A549 (cell line): ENCODE measurements at regions not wholly inside any gene's neighbourhood (a gene's known extent, or its start where the extent isn't known, plus 50 kb on each side); places are given as distances from the start of the nearest gene placed in this dataset.
A peak's percentile ranks its signal among the peaks of the same experiment; 100 is the strongest.

ENCODE experiments used
- ATAC-seq, 2 experiments: fragments of 200-7000 bp in 1 of 2; fragments of >200 bp in 1 of 2; cut with Nextera tagmentation in 1 of 2; cut with Tn5 transposase in 1 of 2; 3 replicates each; pipeline versions ENCODE4 v1.8.0 to v1.9.1; 2018 to 2020; ENCODE audit warnings: mild to moderate bottlenecking in 1 of 2, moderate library complexity in 1 of 2
- CTCF ChIA-PET: fragments of 300-600 bp; sonication (Branson Sonifier 250); formaldehyde crosslinking; extraction: SDS; loops from one replicate; lab custom pipeline; 2021; ENCODE audit warnings: antibody characterized with exemption, inconsistent platforms; lab: Yijun Ruan, JAX
- POLR2A ChIA-PET: fragments of 350-600 bp; formaldehyde crosslinking; extraction: SDS; loops from one replicate; lab custom pipeline; 2021; ENCODE audit warnings: antibody characterized with exemption, inconsistent platforms; lab: Yijun Ruan, JAX
- DNase-seq, 2 experiments: peaks; one replicate each; pipeline versions ENCODE4 v3.0.0 to v3.0.0-alpha.2; 2011 to 2016; ENCODE audit warnings: low read depth in 1 of 2, low spot score in 1 of 2
- FAIRE-seq: peaks from 2 replicates; lab custom pipeline; 2011; peaks lifted over from hg19 to GRCh38; lab: Jason Lieb, UNC
- H3K27ac ChIP-seq, 2 experiments: fragments of >200 bp; sonication (Bioruptor Twin); formaldehyde crosslinking; 3 replicates each; pipeline ENCODE4 v1.5.1; 2016 to 2017
- H3K4me1 ChIP-seq: fragments of >200 bp; sonication (Bioruptor Twin); formaldehyde crosslinking; 3 replicates; pipeline ENCODE4 v1.6.1; 2016
- H3K4me2 ChIP-seq: fragments of >200 bp; sonication (Bioruptor Twin); formaldehyde crosslinking; 3 replicates; pipeline ENCODE4 v1.6.1; 2016
- H3K4me3 ChIP-seq: fragments of >200 bp; sonication (Bioruptor Twin); formaldehyde crosslinking; 3 replicates; pipeline ENCODE4 v1.5.1; 2016
- H3K9me3 ChIP-seq: fragments of >200 bp; sonication (Bioruptor Twin); formaldehyde crosslinking; 3 replicates; pipeline ENCODE4 v1.6.1; 2016
- EHMT2 ChIP-seq: fragments of 200-600 bp; sonication (generic); IDR thresholded peaks from 2 replicates; pipeline ENCODE4 v1.6.1; 2016; ENCODE audit warnings: antibody characterized with exemption, low read depth, mild to moderate bottlenecking, moderate library complexity
- GATA3 ChIP-seq: IDR thresholded peaks from 2 replicates; pipeline ENCODE4 v1.6.1; 2012; ENCODE audit warnings: borderline replicate concordance
- HDAC2 ChIP-seq: fragments of 200-600 bp; sonication (generic); IDR thresholded peaks from 2 replicates; pipeline ENCODE4 v1.6.1; 2016
- HEYL ChIP-seq: fragments of 250-450 bp; sonication (Bioruptor Pico); IDR thresholded peaks from 2 replicates; pipeline ENCODE4 v1.8.0; 2021; ENCODE audit warnings: mild to moderate bottlenecking, moderate library complexity
- HOXB13 ChIP-seq: fragments of 250-450 bp; sonication (Bioruptor Pico); IDR thresholded peaks from 2 replicates; pipeline ENCODE4 v1.5.0; 2020; ENCODE audit warnings: low read depth, mild to moderate bottlenecking, moderate library complexity
- NPAS2 ChIP-seq: fragments of 250-450 bp; sonication (Bioruptor Pico); IDR thresholded peaks from 2 replicates; pipeline ENCODE4 v1.8.0; 2022; ENCODE audit warnings: mild to moderate bottlenecking, moderate library complexity, borderline replicate concordance
- NR3C1 ChIP-seq: fragments of >200 bp; sonication (Bioruptor Twin); formaldehyde crosslinking; IDR thresholded peaks from 3 replicates; pipeline ENCODE4 v1.6.1; 2017
- PHF8 ChIP-seq: fragments of 200-600 bp; sonication (generic); IDR thresholded peaks from 2 replicates; pipeline ENCODE4 v1.6.1; 2016; ENCODE audit warnings: low read depth, mild to moderate bottlenecking, antibody characterized with exemption, moderate library complexity, borderline replicate concordance
- RAD21 ChIP-seq, 2 experiments: fragments of >200 bp in 1 of 2; sonication (Bioruptor Twin) in 1 of 2; formaldehyde crosslinking in 1 of 2; IDR thresholded peaks in 1 of 2; conservative IDR thresholded peaks in 1 of 2; 2 replicates in 1 of 2; 3 replicates in 1 of 2; pipeline ENCODE4 v1.6.1; 2012 to 2018; ENCODE audit warnings: inconsistent platforms in 1 of 2
- RARB ChIP-seq: fragments of 250-450 bp; sonication (Bioruptor Pico); IDR thresholded peaks from 2 replicates; pipeline ENCODE4 v1.8.0; 2021; ENCODE audit warnings: mild to moderate bottlenecking, moderate library complexity
- ZFP36 ChIP-seq: fragments of 450-650 bp; IDR thresholded peaks from 2 replicates; pipeline ENCODE4 v1.6.1; 2014; ENCODE audit warnings: borderline replicate concordance; ENCODE audit not compliant: partially characterized antibody
- ZNF302 ChIP-seq: fragments of 250-450 bp; sonication (Bioruptor Pico); IDR thresholded peaks from 2 replicates; pipeline ENCODE4 v1.9.0; 2021; ENCODE audit warnings: inconsistent platforms, mild to moderate bottlenecking, moderate library complexity
- whole genome bisulfite sequencing: methylation state at CpG from one replicate; pipeline ENCODE4 v1.1.6; 2017; ENCODE audit errors: missing lambda C conversion rate; 5-methylcytosine and 5-hydroxymethylcytosine counted together
- TF ChIP-seq, protein P1 (sequence below): fragments of >200 bp; sonication (Bioruptor Twin); formaldehyde crosslinking; IDR thresholded peaks from 3 replicates; pipeline ENCODE4 v1.6.1; 2016
- TF ChIP-seq, protein P2 (sequence below): IDR thresholded peaks from 2 replicates; pipeline ENCODE4 v1.6.1; 2012; ENCODE audit warnings: low read depth, borderline replicate concordance
- TF ChIP-seq, protein P3 (sequence below): fragments of 200-600 bp; sonication (generic); IDR thresholded peaks from 2 replicates; pipeline ENCODE4 v1.6.1; 2016; ENCODE audit warnings: antibody characterized with exemption, mild to moderate bottlenecking, moderate library complexity
- TF ChIP-seq, protein P4 (sequence below): fragments of 250-450 bp; sonication (Bioruptor Pico); IDR thresholded peaks from 2 replicates; pipeline ENCODE4 v1.5.0; 2021; ENCODE audit warnings: mild to moderate bottlenecking, moderate library complexity, borderline replicate concordance

DNA sequence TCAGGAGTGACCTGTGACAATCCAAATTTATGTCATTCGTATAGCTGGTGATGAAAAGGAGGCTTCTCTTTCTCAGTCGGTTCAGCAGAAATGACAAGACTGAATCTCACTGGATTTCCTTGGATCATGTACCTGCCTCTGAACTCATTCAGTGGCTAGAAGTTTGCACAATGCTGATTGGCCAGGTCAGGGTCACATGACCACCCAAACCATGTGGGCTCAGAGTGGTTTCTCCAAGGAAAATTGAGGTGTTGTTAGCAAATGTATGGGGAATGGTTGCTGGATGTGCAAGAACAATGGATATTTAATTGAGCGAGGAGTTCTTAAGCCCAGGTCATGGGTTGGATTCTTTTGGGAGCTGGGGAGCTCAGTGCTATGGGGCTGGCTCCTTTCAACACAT, 227.5 kb downstream of the AACS start:
- Histone ChIP-seq H3K27ac (no peak overlapping the region), H3K4me3 (no peak overlapping the region), H3K4me1 (no peaks in the 10 kb centered on the region), H3K9me3 (no peaks in the 10 kb centered on the region), H3K4me2 (no peak overlapping the region)
- 12% methylated on average over 3 of the region's 3 CpGs for WGBS
- no peak for ATAC-seq
- CTCF ChIA-PET: no interaction called here
- DNase-seq: no peak
- POLR2A ChIA-PET: no interaction called here
- TF ChIP-seq RARB (CRISPR knock-in tag) (no peak), ZFP36 (no peak)
- no peak for FAIRE-seq

DNA sequence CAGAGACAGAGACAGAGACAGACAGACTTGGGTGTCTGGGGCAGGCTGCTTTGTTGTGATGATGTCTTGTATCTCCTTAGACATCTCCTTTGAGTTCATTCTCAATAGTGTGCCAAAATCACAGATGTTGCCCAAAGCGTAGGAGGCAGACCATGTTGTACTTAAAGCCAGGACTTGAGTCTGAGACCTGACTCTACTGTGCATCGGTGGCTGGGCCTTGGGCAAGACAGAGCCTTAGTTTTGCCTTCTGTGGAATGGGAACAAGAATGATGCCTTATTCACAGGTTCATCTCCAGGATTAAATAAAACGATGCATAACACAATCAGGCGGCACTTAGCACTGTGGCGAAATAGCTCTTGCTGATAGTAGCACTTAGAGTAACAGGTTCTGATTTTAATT, 230.3 kb downstream of the AACS start:
- POLR2A ChIA-PET: no interaction called here
- Histone ChIP-seq H3K27ac (no peak overlapping the region), H3K4me3 (no peak overlapping the region), H3K4me1 (no peaks in the 10 kb centered on the region)
- WGBS: 28% methylated on average over 5 of the region's 5 CpGs
- no peak for DNase-seq
- FAIRE-seq: no peak
- no peak for ATAC-seq
- TF ChIP-seq, protein P1, sequence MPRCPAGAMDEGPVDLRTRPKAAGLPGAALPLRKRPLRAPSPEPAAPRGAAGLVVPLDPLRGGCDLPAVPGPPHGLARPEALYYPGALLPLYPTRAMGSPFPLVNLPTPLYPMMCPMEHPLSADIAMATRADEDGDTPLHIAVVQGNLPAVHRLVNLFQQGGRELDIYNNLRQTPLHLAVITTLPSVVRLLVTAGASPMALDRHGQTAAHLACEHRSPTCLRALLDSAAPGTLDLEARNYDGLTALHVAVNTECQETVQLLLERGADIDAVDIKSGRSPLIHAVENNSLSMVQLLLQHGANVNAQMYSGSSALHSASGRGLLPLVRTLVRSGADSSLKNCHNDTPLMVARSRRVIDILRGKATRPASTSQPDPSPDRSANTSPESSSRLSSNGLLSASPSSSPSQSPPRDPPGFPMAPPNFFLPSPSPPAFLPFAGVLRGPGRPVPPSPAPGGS: no peak
- TF ChIP-seq HOXB13 (CRISPR knock-in tag) (no peak), ZNF302 (CRISPR knock-in tag) (no peak), NR3C1 (no peak), EHMT2 (no peak), HDAC2 (no peak), PHF8 (no peak), HEYL (CRISPR knock-in tag) (no peak)
- TF ChIP-seq, protein P2, sequence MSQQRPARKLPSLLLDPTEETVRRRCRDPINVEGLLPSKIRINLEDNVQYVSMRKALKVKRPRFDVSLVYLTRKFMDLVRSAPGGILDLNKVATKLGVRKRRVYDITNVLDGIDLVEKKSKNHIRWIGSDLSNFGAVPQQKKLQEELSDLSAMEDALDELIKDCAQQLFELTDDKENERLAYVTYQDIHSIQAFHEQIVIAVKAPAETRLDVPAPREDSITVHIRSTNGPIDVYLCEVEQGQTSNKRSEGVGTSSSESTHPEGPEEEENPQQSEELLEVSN: no peak
- TF ChIP-seq, protein P3, sequence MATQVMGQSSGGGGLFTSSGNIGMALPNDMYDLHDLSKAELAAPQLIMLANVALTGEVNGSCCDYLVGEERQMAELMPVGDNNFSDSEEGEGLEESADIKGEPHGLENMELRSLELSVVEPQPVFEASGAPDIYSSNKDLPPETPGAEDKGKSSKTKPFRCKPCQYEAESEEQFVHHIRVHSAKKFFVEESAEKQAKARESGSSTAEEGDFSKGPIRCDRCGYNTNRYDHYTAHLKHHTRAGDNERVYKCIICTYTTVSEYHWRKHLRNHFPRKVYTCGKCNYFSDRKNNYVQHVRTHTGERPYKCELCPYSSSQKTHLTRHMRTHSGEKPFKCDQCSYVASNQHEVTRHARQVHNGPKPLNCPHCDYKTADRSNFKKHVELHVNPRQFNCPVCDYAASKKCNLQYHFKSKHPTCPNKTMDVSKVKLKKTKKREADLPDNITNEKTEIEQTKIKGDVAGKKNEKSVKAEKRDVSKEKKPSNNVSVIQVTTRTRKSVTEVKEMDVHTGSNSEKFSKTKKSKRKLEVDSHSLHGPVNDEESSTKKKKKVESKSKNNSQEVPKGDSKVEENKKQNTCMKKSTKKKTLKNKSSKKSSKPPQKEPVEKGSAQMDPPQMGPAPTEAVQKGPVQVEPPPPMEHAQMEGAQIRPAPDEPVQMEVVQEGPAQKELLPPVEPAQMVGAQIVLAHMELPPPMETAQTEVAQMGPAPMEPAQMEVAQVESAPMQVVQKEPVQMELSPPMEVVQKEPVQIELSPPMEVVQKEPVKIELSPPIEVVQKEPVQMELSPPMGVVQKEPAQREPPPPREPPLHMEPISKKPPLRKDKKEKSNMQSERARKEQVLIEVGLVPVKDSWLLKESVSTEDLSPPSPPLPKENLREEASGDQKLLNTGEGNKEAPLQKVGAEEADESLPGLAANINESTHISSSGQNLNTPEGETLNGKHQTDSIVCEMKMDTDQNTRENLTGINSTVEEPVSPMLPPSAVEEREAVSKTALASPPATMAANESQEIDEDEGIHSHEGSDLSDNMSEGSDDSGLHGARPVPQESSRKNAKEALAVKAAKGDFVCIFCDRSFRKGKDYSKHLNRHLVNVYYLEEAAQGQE: no peak
- TF ChIP-seq, all 56 proteins: peak for 0
- CTCF ChIA-PET: no interaction called here
- Histone ChIP-seq H3K4me2 (no peak overlapping the region), H3K9me3 (no peaks in the 10 kb centered on the region)

DNA sequence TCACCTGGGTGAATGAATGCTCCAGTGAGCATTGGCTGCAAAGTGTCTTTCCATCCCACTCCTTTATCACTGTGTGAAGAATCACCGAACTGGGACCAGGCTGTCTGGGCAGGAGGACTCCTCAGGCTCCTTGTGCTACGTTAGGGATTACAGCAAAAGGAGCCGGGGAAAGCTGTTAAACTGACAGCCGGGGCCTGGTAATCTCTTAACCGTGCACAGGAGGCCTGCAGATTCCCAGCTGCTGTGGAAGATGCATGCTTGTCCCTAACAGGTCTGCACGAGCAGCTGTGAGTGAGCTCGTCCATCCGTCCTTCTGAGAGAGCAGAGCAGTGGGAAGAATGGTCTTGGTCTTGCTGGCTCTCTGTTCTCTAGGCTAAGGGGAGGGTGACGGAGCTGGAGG, 231.5 kb downstream of the AACS start:
- no peaks in the 10 kb centered on the region for H3K9me3 ChIP-seq
- H3K4me3 ChIP-seq: no peak overlapping the region
- ATAC-seq (peak in 1 of 2 experiments; percentile 13; a peak in 1 of 6 replicates), FAIRE-seq (no peak), DNase-seq (no peak)
- TF ChIP-seq HEYL (CRISPR knock-in tag) (no peak), GATA3 (no peak), RAD21 (conservative IDR thresholded peaks at IDR 0.05 in 1 of 2, IDR thresholded peaks at IDR 0.05 in 1 of 2) (no peak)
- H3K4me2 ChIP-seq: no peak overlapping the region
- no peak overlapping the region for H3K27ac ChIP-seq
- CTCF ChIA-PET: no interaction called here
- 9% methylated on average over 9 of the region's 9 CpGs for WGBS
- no peaks in the 10 kb centered on the region for H3K4me1 ChIP-seq
- POLR2A ChIA-PET: no interaction called here

DNA sequence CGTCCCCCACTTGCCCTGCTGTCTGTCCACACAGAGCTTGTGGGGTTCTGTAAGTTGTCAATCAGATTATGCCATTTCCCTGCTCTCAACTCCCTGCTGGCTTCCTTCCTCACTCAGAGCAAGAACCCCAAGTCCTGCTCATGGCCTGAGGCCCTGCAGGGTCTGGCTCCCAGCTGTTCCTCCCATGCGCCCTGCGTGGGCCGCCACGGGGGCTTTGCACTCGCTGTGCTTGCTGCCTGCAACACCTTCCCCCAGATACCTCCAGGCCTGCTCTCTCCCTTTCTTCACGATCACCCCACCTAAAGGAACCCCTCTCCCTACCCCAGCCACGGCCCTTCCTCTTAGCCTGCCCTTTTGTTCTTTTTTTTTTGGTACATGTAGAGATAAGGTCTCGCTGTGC, 234.6 kb downstream of the AACS start:
- Histone ChIP-seq H3K4me2 (no peak overlapping the region), H3K27ac (no peak overlapping the region), H3K9me3 (no peaks in the 10 kb centered on the region), H3K4me1 (no peaks in the 10 kb centered on the region), H3K4me3 (no peak overlapping the region)
- ChIA-PET CTCF (no interaction called here), POLR2A (no interaction called here)
- FAIRE-seq (no peak), ATAC-seq (peak; percentile 11 to 16; a peak in 1 of 6 replicates), DNase-seq (no peak)
- WGBS: under 1% methylated on average over 9 of the region's 9 CpGs
- TF ChIP-seq NPAS2 (no peak), HOXB13 (CRISPR knock-in tag) (no peak)
- TF ChIP-seq, protein P4, sequence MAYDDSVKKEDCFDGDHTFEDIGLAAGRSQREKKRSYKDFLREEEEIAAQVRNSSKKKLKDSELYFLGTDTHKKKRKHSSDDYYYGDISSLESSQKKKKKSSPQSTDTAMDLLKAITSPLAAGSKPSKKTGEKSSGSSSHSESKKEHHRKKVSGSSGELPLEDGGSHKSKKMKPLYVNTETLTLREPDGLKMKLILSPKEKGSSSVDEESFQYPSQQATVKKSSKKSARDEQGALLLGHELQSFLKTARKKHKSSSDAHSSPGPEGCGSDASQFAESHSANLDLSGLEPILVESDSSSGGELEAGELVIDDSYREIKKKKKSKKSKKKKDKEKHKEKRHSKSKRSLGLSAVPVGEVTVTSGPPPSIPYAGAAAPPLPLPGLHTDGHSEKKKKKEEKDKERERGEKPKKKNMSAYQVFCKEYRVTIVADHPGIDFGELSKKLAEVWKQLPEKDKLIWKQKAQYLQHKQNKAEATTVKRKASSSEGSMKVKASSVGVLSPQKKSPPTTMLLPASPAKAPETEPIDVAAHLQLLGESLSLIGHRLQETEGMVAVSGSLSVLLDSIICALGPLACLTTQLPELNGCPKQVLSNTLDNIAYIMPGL: no peak
